ENCODE measurements at regions not wholly inside any gene's neighbourhood (a gene's known extent, or its start where the extent isn't known, plus 50 kb on each side); places are given as distances from the start of the nearest gene placed in this dataset.

DNA sequence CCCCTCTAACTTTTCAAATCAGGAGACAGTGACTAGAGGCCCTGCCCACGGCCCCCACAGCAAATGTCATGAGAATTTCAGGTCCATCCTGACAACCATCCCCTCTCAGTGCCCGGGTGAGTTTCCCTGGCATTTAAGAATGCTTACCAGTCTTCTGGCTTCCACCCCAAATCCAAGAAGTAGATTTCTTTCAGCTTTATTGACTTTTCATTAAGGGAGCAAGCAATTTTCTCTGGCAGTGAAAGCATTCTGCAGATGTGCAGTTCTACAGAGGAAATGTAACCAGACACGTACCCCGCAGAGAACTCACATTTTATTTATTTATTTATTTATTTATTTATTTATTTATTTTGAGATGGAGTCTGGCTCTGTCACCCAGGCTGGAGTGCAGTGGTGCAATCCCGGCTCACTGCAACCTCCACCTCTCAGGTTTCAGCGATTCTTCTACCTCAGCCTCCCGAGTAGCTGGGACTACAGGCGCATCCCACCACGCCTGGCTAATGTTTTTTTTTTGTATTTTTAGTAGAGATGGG lies 120.9 kb upstream of the KCTD7 start:
- no peak for DNase-seq
- no peaks in the 10 kb centered on the region for H3K36me3 ChIP-seq
- H3K9me3 ChIP-seq = no peaks in the 10 kb centered on the region
- peaks cover 4 to 10% (median 7%) of the 10 kb centered on the region in 4 donors for H3K4me1 ChIP-seq
- no peak for ATAC-seq (ENCODE audit: low FRiP score in 2 of 2)
- 71 to 80% methylated on average over 9 of the region's 9 CpGs for WGBS, 2 donors
- TF ChIP-seq, protein P1, sequence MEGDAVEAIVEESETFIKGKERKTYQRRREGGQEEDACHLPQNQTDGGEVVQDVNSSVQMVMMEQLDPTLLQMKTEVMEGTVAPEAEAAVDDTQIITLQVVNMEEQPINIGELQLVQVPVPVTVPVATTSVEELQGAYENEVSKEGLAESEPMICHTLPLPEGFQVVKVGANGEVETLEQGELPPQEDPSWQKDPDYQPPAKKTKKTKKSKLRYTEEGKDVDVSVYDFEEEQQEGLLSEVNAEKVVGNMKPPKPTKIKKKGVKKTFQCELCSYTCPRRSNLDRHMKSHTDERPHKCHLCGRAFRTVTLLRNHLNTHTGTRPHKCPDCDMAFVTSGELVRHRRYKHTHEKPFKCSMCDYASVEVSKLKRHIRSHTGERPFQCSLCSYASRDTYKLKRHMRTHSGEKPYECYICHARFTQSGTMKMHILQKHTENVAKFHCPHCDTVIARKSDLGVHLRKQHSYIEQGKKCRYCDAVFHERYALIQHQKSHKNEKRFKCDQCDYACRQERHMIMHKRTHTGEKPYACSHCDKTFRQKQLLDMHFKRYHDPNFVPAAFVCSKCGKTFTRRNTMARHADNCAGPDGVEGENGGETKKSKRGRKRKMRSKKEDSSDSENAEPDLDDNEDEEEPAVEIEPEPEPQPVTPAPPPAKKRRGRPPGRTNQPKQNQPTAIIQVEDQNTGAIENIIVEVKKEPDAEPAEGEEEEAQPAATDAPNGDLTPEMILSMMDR (IDR thresholded peaks at IDR 0.05) = no peak
- no peak for TF ChIP-seq POLR2A (IDR thresholded peaks at IDR 0.05)
- TF ChIP-seq POLR2AphosphoS5 (IDR thresholded peaks at IDR 0.05) = no peak
- no peak for TF ChIP-seq EP300 (IDR thresholded peaks at IDR 0.05)
- peaks cover 0 to 9% (median 5%) of the 10 kb centered on the region in 4 donors for H3K27me3 ChIP-seq
- no peak overlapping the region for H3K27ac ChIP-seq
- no peak overlapping the region for H3K4me3 ChIP-seq

DNA sequence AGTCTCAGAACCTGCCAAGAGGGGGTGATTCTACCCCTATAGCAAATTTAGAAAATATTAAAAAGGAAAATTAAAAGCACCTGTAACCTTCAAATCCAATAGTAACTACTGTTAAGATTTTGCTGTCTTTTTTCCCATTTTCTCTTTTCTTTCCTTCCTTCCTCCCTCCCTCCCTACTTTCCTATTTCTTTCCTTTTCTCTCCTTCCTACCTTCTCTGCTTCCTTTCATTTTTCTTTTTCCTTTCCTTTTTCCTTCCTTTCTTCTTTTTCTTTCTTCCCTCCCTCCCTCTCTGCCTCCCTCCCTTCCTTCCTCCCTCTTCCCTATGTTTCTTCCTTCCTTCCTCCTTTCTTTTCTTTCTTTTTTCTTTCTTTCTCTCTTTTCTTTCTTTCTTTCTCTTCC lies 120.2 kb upstream of the KCTD7 start:
- ATAC-seq (ENCODE audit: low FRiP score in 2 of 2) (no peak), DNase-seq (no peak)
- Histone ChIP-seq H3K27me3 (peaks cover 0 to 9% (median 5%) of the 10 kb centered on the region in 4 donors), H3K9me3 (no peaks in the 10 kb centered on the region), H3K36me3 (no peaks in the 10 kb centered on the region), H3K27ac (no peak overlapping the region), H3K4me1 (peaks cover 4 to 10% (median 7%) of the 10 kb centered on the region in 4 donors), H3K4me3 (no peak overlapping the region)
- TF ChIP-seq, protein P1 (IDR thresholded peaks at IDR 0.05) = no peak
- TF ChIP-seq EP300 (IDR thresholded peaks at IDR 0.05) = no peak
- TF ChIP-seq POLR2AphosphoS5 (IDR thresholded peaks at IDR 0.05) = no peak
- no peak for TF ChIP-seq POLR2A (IDR thresholded peaks at IDR 0.05)

DNA sequence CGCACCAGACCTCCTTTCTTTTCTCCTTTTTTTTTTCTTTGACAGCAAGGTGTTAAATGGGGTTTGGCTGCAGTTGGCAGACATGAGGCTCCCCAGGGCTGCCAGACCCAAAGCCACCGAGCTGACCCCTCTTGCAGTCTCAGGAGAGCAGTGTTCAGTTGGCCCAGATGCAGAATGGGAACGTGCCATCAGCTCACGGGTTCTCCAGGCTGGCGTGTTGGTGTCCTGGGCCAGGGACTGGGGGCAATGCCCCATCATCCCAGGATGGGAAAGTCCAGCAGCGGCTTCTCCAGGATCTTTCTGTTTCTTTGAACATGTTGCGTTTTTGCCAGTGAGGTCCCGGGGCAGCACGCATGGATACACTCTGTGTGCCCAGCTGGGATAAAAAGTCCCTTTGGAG lies 114.6 kb upstream of the KCTD7 start:
- Histone ChIP-seq H3K4me1 (no peaks in the 10 kb centered on the region), H3K36me3 (no peaks in the 10 kb centered on the region), H3K27me3 (no peaks in the 10 kb centered on the region), H3K9me3 (no peaks in the 10 kb centered on the region), H3K4me3 (no peak overlapping the region), H3K27ac (no peak overlapping the region)
- 85 to 88% methylated on average over 8 to 9 of the region's 9 CpGs for WGBS, 2 donors
- no peak for TF ChIP-seq EP300 (IDR thresholded peaks at IDR 0.05)
- no peak for TF ChIP-seq POLR2A (IDR thresholded peaks at IDR 0.05)
- TF ChIP-seq, protein P1 (IDR thresholded peaks at IDR 0.05) = no peak
- no peak for TF ChIP-seq POLR2AphosphoS5 (IDR thresholded peaks at IDR 0.05)
- DNase-seq = no peak
- ATAC-seq (ENCODE audit: low FRiP score in 2 of 2) = no peak

DNA sequence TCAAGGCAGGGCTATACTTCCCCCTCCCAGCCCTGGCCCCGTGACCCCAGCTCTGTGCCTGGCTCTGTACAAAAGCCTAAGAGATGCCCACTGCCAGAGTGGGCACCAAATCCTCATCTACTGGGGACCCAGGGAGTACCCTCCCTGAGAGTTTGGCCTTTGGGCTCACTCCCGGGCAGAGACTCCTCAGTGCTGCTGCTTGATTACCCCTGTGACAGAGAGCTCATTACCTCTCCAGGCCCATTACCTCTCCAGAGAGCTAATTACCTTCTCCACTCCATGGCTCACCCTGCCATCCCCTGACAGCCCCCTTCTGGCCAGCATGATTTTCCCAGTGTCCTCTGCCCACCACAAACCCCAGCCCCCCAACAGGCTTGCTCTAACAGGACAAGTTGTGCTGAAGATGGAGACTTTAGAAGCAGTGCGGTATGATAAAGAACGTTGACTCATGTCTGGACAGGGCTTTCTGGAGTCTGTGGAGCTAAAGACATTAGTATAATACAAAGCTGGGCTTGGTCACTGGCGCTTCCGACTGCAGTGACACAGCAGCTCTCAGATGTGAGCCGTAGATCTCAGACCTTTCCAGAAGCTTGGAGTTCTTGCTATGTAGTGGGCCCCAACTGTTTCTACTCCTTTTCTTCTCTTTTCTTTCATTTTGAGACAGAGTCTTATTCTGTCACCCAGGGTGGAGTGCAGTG lies 111.3 kb upstream of the KCTD7 start:
- 69 to 81% methylated on average over 6 to 7 of the region's 7 CpGs for WGBS, 2 donors
- no peaks in the 10 kb centered on the region for H3K27me3 ChIP-seq
- H3K27ac ChIP-seq = no peak overlapping the region
- H3K4me1 ChIP-seq = no peaks in the 10 kb centered on the region
- no peak overlapping the region for H3K4me3 ChIP-seq
- H3K9me3 ChIP-seq = no peaks in the 10 kb centered on the region
- DNase-seq = no peak
- ATAC-seq (ENCODE audit: low FRiP score in 2 of 2) = no peak
- TF ChIP-seq POLR2AphosphoS5 (IDR thresholded peaks at IDR 0.05) (no peak), POLR2A (IDR thresholded peaks at IDR 0.05) (no peak), EP300 (IDR thresholded peaks at IDR 0.05) (no peak)
- TF ChIP-seq, protein P1 (IDR thresholded peaks at IDR 0.05) = no peak
- H3K36me3 ChIP-seq = no peaks in the 10 kb centered on the region

Measured in upper lobe of left lung (tissue), 6 donors.